HG03469 (cell line): ENCODE measurements at regions not wholly inside any gene's neighbourhood (a gene's known extent, or its start where the extent isn't known, plus 50 kb on each side); places are given as distances from the start of the nearest gene placed in this dataset.
"Not testable (repeated sequence)": the region's sequence is repeated elsewhere in the genome, so short reads cannot be mapped to it uniquely, and the experiment has no call there.

ENCODE experiments used
- ATAC-seq: cut with Tn5 transposase; IDR thresholded peaks from one replicate; pipeline ENCODE4 v1.9.1; 2021; ENCODE audit warnings: mild to moderate bottlenecking, moderate library complexity, moderate number of reproducible peaks; ENCODE audit not compliant: unreplicated experiment

GRCh38 chr2:66632882-66633281 is 198.0 kb downstream of the MEIS1 start:
- not testable (repeated sequence) for ATAC-seq

- no peak for ATAC-seq
Observed at GRCh38 chr2:66633631-66634030, 198.7 kb downstream of the MEIS1 start.

GRCh38 chr2:66634784-66635183 is 199.9 kb downstream of the MEIS1 start:
- ATAC-seq: no peak

DNA sequence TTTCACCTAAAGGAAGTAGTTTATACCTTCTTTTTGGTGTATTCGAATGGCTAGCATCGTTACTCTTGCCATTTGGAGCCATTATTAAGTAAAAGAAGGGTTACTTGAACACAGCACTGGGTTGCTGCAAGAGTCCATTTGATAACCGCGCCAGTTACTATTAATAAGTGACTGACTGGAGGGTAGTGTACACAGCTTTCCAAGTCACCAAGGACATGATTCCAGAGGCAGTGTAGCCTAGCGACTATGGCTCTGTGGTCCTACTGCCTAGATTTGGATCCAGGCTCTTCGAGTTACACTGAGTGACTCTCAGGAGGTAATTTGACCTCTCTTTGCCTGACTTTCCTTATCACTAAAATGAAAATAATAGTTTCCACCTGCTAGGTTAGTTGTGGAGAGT is 206.8 kb downstream of the MEIS1 start:
- ATAC-seq: no peak

GRCh38 chr2:66648081-66648480 is 213.2 kb downstream of the MEIS1 start:
- not testable (repeated sequence) for ATAC-seq

GRCh38 chr2:66649006-66649405 is 214.1 kb downstream of the MEIS1 start:
- no peak for ATAC-seq

GRCh38 chr2:66651295-66651694 is 216.4 kb downstream of the MEIS1 start:
- ATAC-seq: no peak

DNA sequence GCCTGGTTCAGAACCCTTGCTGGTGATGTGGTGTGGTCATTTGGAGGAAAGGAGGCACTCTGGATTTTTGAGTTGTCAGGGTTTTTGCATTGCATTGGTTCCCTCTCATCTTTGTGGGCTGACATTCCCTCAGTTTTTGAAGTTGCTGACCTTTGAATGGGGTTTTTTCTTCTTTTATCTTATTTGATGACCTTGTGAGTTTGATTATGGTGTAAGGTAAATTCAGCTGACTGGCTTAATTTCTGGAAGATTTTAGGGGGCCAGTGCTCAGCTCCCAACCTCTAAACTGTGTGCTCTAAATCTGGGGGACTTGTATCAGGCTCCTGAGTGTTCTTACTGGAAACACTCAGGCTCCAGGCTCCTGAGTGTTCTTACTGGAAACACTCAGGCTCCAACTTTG is 225.9 kb downstream of the MEIS1 start:
- no peak for ATAC-seq

DNA sequence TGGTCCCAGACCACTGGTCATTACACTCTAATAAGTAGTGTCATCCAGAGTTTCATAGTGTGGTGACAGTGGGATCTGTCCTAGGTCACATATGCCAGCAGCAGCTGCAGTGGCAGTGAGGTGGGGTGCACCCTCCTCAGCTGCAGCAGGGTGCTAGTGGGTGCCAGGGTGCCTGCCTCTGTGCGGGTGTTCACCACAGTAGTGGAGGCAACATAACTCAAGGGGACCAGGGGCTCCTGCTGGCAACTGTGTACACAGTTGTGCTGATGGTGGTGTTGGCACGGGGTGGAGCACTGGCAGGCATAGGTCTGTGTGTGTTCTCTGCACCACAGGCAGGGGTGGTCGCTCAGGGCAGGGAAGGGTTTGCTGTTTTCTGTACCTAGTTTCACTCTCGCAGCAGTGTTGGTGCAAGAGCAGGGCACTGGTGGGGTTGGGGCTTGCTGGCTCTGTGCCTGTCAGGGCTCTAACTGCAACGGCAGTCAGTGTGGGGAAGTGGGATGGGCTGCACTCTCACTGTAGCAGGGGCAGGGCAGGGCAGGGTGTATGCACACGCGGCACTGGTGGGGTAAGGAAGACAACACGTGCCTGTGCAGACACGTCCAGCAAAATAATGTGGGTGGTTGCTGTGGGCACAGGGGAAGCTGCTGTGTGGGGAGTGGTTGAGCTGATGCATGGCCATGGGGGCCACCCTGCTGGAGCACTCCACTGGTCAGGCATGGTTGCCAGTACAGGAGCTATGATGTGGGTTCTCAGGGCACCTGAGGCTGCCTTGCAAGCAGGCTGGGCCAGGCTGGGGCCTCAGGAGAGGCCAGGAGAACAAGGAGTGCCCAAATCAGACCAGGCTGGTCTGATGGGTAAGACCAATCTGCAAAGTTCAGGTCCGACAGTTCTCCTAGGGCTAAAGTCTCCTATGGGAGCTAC is 226.6 kb downstream of the MEIS1 start:
- ATAC-seq: no peak

- ATAC-seq: no peak
Observed at GRCh38 chr2:66665124-66665984, 230.4 kb downstream of the MEIS1 start.

GRCh38 chr2:66667301-66667700 is 232.4 kb downstream of the MEIS1 start:
- no peak for ATAC-seq

- ATAC-seq: no peak
Observed at GRCh38 chr2:66673286-66673685, 238.4 kb downstream of the MEIS1 start.

DNA sequence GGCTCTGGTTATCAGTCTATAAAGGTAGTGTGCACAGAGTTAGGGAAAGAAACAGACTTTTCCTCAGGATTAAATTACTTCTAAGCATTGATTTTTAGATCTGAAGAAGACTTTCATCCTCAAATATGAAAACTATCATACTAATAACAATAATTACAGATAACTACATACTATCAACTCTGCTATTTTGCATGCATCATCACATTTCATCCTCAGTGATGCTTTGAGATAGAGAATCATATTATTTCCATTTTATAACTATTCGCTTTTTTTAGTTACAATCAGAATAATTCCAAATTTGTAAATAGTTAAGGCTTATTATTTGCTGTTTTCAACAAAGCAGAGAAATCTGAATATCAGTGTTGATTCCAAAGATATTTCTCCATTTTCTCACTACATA is 239.2 kb downstream of the MEIS1 start:
- no peak for ATAC-seq

DNA sequence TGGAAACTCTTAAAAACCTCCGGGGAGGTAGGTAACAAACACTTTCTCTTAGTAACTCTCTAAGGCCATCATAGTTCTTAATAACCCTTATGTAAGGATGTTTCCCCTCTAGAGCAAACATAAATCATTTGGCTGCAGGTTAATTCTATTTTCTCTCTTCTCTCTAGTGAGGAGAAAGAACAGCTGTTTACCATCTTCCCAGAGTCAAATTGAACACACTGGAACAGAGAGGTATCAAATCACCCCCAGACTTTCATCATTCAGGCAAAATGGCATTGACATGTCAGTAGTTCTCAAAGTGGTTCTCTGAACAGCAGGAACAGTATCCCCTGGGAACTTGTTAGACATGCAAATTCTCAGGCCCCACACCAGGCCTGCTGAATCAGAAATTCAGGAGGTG is 240.7 kb downstream of the MEIS1 start:
- ATAC-seq: no peak

GRCh38 chr2:66679442-66679841 is 244.5 kb downstream of the MEIS1 start:
- no peak for ATAC-seq

DNA sequence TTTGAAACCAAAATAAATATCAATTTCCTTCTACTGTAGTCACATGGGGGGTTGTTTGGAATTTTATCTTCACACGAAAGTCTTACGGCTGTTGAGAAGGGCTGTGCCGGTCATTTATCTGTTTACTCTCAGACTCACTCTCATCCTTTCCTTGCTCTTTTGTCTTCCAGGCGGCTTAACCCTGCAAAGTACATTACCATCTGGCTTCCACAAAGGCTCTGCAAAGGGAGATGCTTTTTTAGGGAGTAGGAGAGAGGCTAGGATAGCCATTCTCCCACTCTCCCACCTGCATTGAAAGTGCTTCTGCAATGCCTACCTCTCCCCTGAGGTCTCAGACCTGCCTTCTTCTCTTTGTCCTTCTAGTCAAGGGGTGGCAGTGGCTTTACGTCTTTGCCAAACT is 247.6 kb downstream of the MEIS1 start:
- ATAC-seq: no peak

GRCh38 chr2:66683064-66683463 is 248.1 kb downstream of the MEIS1 start:
- ATAC-seq: no peak

DNA sequence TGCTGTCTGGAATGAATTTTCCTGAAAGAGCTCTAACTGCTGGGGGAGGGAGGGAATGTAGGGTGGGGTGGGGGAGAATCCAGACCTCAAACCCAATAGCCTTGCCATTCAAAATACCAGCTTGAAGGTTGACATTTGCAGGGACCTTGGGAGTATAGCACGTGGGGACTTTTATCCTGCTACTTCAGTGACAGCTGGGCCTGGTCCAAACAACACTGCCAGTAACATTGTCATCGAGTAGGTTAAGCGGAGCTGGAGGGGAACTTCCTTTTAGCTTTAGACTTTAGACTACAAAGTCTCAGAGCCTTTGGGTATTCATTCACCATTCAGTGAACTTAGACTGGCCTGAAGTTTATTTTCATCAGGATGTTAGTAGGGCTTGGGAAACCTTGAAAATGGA is 248.7 kb downstream of the MEIS1 start:
- no peak for ATAC-seq

- no peak for ATAC-seq
Observed at GRCh38 chr2:66684289-66684688, 249.4 kb downstream of the MEIS1 start.

- no peak for ATAC-seq
Observed at GRCh38 chr2:66686755-66687154, 251.8 kb downstream of the MEIS1 start.

- no peak for ATAC-seq
Observed at GRCh38 chr2:66688951-66689350, 254.0 kb downstream of the MEIS1 start.
